Anterior cingulate cortex (tissue), 58 donors: ENCODE measurements at regions not wholly inside any gene's neighbourhood (a gene's known extent, or its start where the extent isn't known, plus 50 kb on each side); places are given as distances from the start of the nearest gene placed in this dataset.
A peak's percentile ranks its signal among the peaks of the same experiment; 100 is the strongest.
"Not testable (repeated sequence)": the region's sequence is repeated elsewhere in the genome, so short reads cannot be mapped to it uniquely, and the experiment has no call there.

Source experiments
- DNase-seq, 58 donors: peaks; one replicate each; lab custom pipeline; 2025; lab: John Stamatoyannopoulos, UW

GRCh38 chr6:121743691-121744090 lies 308.2 kb downstream of the GJA1 start:
- no peak for DNase-seq

DNA sequence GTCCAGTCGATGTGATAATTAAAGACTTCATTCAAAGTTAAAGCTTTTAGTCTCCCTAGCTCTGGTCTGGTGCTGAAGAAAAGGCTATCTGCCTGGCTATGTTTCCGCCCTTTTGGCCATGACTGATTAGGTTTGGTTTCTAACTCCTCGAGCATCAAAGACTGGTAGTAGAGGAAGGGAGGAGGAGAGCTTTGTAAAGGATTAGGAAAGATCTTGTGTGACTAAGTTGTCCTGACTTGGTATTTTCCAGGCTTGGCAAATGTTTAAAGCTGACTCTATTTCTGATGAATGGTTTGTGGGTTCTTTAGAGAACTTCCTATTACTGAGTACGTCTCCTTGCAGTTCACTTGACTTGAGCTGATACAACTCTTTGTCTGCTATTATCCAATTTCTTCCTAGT lies 312.9 kb downstream of the GJA1 start:
- DNase-seq, result no peak

- no peak for DNase-seq
These were observed 313.4 kb downstream of the GJA1 start for GRCh38 chr6:121748850-121749249.

- no peak for DNase-seq
These were observed 320.0 kb downstream of the GJA1 start for GRCh38 chr6:121755485-121755884.

DNA sequence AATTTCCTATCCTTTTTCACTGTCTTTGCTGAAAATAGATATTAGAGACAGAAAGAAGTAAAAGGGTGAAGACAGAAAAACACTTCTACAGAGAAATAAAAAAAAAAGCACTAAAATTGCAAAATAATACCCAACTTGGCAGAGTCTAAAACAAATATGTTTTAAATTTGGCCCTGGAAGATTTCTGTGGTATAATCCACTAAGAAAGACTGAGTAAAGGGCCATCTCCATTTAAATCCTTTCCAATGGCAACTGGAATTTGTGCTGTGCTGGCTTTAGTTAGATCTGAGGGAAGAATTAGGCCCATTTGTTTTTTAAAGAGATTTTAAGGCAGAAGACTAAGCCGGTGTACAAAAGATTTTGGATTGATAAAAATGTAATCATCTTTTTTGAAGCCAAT lies 321.2 kb downstream of the GJA1 start:
- DNase-seq, result no peak

DNA sequence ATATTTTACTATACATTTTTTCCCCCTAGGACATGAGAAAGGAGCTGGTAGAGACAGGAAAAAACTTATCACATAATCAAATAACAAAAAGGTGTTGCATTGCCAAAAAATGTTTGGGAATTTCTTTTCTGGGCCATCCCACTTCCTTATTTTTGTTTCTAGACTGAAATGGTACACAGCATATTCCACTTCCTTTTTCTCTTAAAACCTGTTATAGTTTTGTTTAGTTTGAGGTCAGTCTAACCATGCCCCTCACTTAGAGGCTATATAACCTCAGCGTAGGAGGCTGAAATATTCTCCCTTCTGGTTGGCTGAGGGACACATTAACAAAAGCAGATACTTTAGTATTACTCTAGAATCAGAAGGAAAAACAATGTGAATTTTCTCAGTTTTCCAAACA lies 323.9 kb downstream of the GJA1 start:
- no peak for DNase-seq

DNA sequence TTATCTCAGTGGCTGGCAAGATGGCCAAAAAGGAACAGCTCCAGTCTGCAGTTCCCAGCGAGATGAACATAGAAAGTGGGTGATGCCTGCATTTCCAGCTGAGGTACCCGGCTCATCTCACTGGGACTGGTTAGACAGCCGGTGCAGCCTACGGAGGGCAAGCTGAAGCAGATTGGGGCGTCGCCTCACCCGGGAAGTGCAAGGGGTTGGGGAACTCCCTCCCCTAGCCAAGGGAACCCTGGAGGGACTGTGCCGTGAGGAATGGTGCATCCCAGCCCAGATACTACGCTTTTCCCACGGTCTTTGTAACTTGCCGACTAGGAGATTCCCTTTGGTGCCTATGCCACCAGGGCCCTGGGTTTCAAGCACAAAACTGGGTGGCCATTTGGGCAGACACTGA lies 324.7 kb downstream of the GJA1 start:
- no peak for DNase-seq

GRCh38 chr6:121760745-121761144 lies 325.3 kb downstream of the GJA1 start:
- no peak for DNase-seq

GRCh38 chr6:121764493-121764892 lies 329.0 kb downstream of the GJA1 start:
- no peak for DNase-seq

GRCh38 chr6:121765060-121765459 lies 329.6 kb downstream of the GJA1 start:
- DNase-seq, result no peak

DNA sequence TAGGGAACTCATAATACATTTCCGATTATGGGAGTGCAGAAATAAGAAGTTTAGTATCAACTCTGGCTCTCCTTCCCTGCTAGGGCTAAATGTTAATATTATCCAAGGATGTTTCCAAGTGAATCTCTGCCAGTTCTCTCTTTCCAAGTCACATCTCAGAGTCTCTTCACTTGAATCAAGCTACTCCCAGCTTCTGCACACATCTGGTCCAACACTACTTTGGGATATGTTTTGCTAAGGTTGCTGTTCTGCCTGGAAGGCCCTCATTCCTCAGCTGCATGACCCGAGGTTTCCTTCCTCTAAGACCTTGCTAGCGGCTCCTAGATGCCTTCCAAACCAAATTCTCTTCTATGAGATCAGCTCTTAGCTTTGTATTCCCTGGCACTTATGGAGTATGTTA lies 331.8 kb downstream of the GJA1 start:
- DNase-seq, result no peak

DNA sequence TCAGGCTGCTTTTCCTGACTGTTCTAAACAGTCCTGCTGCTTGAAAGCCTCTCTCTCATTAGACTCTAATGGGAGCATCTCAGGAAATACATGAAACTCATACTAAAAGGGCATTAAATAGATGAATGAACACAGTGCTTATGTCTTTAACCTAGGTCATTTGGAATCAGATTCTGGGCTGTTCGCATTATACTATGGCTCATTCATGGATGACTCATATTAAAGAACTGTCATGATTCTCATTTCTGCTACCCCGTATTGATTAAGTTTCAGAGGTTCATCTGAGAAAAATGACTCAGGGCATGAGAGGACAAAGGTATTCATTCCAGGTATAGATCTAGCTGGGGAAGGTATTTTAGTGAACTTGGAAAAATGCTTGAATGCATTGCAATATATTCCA lies 335.5 kb downstream of the GJA1 start:
- no peak for DNase-seq

DNA sequence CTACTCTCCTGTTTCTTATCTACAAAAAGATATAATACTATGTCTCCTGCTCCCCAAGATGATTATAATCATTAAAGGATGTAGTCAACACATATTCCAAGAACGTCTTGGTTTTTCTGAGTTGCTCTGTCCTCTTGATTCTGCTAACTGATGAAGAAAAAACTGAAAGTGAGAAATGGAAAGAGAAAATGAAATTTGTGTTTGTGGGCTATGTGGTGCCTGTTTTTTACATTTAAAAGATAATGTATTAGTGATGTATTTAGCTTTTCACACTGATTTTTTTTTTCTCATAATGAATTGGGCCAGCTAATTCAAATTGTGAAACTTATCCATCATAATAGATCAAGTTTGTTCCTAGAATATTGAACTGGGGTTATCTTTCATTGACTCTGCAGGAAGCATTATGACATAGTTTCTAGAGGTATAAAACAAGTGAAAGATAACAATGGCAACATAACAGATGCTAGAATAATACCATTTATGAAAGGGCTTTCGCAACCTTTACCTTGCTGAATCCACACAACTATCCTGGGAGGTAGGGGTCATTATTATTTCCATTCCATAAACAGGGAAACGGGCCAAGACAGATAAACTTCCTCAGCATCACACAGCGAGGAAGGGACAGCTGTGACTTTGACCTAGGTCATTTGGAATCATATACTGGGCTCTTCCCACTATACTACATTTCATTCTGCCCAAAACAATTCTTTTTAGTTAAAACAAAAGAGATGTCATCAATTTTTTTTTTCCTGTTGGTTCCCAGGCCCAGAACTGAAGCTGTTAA lies 336.7 kb downstream of the GJA1 start:
- no peak for DNase-seq

- no peak for DNase-seq
These were observed 340.6 kb downstream of the GJA1 start for GRCh38 chr6:121776054-121776453.

DNA sequence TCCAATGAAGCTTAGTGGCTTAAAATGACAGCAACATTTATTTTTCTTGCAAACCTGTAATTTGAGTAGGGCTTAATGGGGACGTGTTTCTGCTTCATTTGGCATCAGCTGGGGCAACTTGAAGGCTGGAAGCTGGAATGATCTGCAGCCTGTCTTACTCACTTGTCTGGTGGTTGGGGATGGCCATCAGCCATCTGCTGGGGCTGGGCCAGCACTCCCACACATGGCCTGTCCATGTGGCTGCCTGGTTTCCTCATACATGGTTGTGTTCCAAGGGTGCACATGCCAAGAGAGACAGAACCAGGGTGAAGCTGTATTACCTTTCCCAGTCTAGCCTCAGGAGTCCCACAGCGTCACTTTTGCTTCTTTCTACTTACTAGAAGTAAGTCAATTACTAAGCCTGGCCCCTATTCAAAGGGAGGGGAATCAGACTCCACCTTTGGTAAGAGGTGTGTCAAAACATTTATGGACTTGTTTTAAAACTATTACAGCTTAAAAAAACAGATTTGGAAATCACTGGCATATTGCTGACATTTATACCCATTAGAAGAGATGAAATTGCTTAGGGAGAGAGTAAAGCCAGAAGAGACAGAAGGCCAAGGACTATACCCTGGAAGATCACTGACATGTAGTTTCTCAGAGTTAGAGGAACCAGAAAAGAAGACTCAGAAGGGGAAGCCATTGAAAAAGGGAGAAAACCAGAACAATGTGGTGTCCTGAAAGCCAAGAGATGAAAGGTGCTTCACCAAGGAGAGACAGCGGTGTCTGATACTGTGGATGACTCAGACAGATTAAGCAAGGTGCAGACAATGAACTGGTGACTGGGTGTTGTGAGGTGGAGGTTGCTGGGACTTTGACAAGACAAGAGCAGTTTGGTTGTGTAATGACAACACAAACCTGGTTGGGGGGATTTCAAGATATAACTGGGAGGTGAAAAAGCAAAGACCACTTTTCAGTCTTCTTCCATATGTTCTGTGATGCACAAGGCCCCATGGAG lies 345.2 kb downstream of the GJA1 start:
- DNase-seq, result peak in 21 of 58 donors; percentile 3 to 25 (median 8)

DNA sequence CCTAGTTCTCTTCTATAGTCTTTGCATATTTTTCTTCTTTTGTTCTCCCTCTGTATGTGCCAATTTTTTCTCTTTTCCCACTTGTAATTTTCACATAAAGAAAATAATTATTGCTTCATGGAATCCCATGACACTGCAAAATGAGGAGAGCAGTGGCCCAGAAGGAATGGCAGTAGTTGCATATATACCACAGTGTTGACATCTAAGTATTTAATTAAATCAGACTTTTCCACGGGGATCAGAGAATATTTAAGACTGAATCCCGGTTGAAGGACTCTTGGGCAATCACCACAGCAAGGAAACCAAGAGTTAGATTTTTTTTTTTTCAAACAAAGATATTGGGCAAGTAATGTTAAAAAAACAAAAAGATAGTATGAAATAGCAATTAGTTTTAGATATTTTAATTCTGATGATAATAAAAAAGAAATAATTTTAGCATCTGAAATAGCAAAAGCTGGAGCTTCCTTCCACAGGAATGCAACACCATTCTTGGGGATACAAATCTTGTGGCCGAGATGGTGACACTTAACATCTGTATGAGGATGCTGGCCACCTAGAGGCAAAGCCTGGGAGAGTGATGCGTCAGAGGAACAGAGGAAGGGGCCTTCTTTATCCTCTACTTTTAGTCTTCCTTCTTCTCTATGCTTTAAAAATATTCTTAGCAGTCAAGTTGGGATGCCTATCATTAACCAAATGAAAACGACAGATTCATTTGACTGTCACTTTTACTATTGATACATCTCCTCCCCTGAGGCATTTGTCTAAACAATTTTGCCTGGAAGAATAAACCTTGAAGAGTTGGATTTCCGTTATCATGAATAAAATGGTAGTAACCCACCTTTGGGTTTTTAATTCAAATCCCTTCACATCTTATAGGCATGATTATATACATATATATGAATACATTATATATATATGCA lies 356.2 kb downstream of the GJA1 start:
- DNase-seq, result no peak

- no peak for DNase-seq
These were observed 359.2 kb downstream of the GJA1 start for GRCh38 chr6:121794630-121795029.

- DNase-seq, result not testable (repeated sequence)
These were observed 362.2 kb downstream of the GJA1 start for GRCh38 chr6:121797598-121797997.

- not testable (repeated sequence) for DNase-seq
These were observed 362.7 kb downstream of the GJA1 start for GRCh38 chr6:121798126-121798525.

DNA sequence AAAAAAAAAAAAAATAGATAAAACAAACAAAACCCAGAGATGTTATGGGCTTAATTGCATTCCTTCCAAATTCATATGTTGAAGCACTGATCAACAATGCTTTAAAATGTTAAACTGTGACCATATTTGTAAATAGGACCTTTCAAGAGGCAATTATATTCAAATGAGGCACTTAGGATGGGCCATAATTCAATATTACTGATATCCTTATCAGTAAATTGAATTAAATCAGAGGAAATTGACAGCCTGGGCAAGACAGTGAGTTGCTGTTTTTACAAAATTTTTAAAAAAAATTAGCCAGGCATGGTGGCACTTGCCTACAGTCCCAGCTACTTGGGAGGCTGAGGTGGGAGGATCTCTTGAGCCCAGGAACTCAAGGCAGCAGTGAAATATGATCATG lies 364.1 kb downstream of the GJA1 start:
- DNase-seq, result no peak
